Stomach (tissue), 8 donors: ENCODE measurements at regions not wholly inside any gene's neighbourhood (a gene's known extent, or its start where the extent isn't known, plus 50 kb on each side); places are given as distances from the start of the nearest gene placed in this dataset.
A peak's percentile ranks its signal among the peaks of the same experiment; 100 is the strongest.
"Not testable (repeated sequence)": the region's sequence is repeated elsewhere in the genome, so short reads cannot be mapped to it uniquely, and the experiment has no call there.

ENCODE experiments used
- DNase-seq, 2 donors: peaks; one replicate each; pipeline versions ENCODE4 v3.0.0 to v3.0.0-alpha.2; 2013 to 2019
- H3K27ac ChIP-seq, 5 donors: fragments of 200-600 bp in 4 of 5; sonication (generic) in 4 of 5; one replicate each; pipeline ENCODE4 v1.5.1; 2013 to 2019; ENCODE audit warnings: mild to moderate bottlenecking in 1 of 5, moderate library complexity in 1 of 5
- H3K27me3 ChIP-seq, 3 donors: fragments of 200-600 bp; sonication (generic); one replicate each; pipeline ENCODE4 v1.5.1; 2017 to 2019; ENCODE audit warnings: mixed run types in 1 of 3
- H3K36me3 ChIP-seq, 4 donors: fragments of 200-600 bp; sonication (generic); 1 replicate in 3 of 4; 2 replicates in 1 of 4; pipeline ENCODE4 v1.5.1; 2016 to 2019
- H3K4me1 ChIP-seq, 4 donors: fragments of 200-600 bp; sonication (generic); one replicate each; pipeline ENCODE4 v1.5.1; 2016 to 2019
- H3K4me3 ChIP-seq, 4 donors: fragments of 200-600 bp; sonication (generic) in 3 of 4; one replicate each; pipeline ENCODE4 v1.5.1; 2016 to 2019; ENCODE audit warnings: mild to moderate bottlenecking in 1 of 4
- H3K9me3 ChIP-seq, 4 donors: fragments of 200-600 bp; sonication (generic); one replicate each; pipeline ENCODE4 v1.5.1; 2016 to 2019
- EP300 ChIP-seq: sonication (generic); formaldehyde crosslinking; IDR thresholded peaks from one replicate; pipeline ENCODE4 v1.6.1; 2017; ENCODE audit warnings: antibody characterized with exemption
- POLR2A ChIP-seq, 4 donors: fragments of 450-650 bp; IDR thresholded peaks; one replicate each; pipeline ENCODE4 v1.6.1; 2016; ENCODE audit warnings: antibody characterized with exemption in 4 of 4, control low read depth in 2 of 4, mild to moderate bottlenecking in 1 of 4, moderate library complexity in 1 of 4
- POLR2AphosphoS5 ChIP-seq, 3 donors: sonication (generic); formaldehyde crosslinking; IDR thresholded peaks; one replicate each; pipeline ENCODE4 v1.6.1; 2016; ENCODE audit warnings: antibody characterized with exemption in 3 of 3
- WGBS, 5 donors: extraction: QIAGEN DNeasy Blood & Tissue Kit in 3 of 5; methylation state at CpG; one replicate each; pipeline versions ENCODE4 v1.1.5 to v1.1.7; 2013 to 2018; 5-methylcytosine and 5-hydroxymethylcytosine counted together
- intact Hi-C: fragments of 100-400 bp; cut with DNase I; formaldehyde crosslinking; loops from one replicate; pipeline ENCODE4 v1.15.1; 2023; ENCODE audit warnings: low total_unique reads
- TF ChIP-seq, protein P1 (sequence below), 7 experiments: fragments of 450-650 bp in 4 of 7; fragments of 200-600 bp in 3 of 7; sonication (generic) in 3 of 7; IDR thresholded peaks; one replicate each; pipeline ENCODE4 v1.5.1; 2016 to 2019; ENCODE audit warnings: antibody characterized with exemption in 7 of 7, control low read depth in 2 of 7, mild to moderate bottlenecking in 1 of 7
- donor health status: healthy with polysubstance abuse.
- donor health status: Bipolar disorder and iron deficiency.
- donor health status: healthy.

DNA sequence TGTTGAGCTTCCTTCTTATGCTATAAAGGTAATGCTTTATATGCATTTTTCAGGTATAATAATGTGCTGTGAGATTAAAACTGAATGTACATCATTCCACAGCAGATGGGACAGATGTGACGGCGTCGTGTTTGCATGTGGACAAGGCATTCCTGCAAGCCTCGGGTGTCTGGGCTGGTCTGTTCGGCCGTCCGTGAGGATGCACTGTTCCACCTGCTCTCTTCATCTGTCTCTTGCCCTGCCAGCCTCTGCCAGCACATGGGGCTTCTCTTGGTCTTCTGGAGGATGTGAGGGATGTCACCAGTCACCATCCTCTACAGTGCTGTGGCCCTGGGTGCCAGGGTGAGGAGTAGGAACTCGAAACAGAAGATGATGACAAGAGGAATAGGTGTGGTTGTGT is 223.2 kb downstream of the ERMARD start:
- Histone ChIP-seq H3K27ac (no peak overlapping the region), H3K4me1 (no peaks in the 10 kb centered on the region), H3K27me3 (peaks cover 0 to 17% (median 0%) of the 10 kb centered on the region in 3 donors), H3K9me3 (no peaks in the 10 kb centered on the region), H3K36me3 (no peaks in the 10 kb centered on the region), H3K4me3 (no peak overlapping the region)
- intact Hi-C loops = no loop called here
- TF ChIP-seq EP300 (no peak), POLR2A (IDR thresholded peaks at IDR 0.05) (no peak), POLR2AphosphoS5 (IDR thresholded peaks at IDR 0.05) (no peak)
- TF ChIP-seq, protein P1, sequence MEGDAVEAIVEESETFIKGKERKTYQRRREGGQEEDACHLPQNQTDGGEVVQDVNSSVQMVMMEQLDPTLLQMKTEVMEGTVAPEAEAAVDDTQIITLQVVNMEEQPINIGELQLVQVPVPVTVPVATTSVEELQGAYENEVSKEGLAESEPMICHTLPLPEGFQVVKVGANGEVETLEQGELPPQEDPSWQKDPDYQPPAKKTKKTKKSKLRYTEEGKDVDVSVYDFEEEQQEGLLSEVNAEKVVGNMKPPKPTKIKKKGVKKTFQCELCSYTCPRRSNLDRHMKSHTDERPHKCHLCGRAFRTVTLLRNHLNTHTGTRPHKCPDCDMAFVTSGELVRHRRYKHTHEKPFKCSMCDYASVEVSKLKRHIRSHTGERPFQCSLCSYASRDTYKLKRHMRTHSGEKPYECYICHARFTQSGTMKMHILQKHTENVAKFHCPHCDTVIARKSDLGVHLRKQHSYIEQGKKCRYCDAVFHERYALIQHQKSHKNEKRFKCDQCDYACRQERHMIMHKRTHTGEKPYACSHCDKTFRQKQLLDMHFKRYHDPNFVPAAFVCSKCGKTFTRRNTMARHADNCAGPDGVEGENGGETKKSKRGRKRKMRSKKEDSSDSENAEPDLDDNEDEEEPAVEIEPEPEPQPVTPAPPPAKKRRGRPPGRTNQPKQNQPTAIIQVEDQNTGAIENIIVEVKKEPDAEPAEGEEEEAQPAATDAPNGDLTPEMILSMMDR (IDR thresholded peaks at IDR 0.05) = no peak
- no peak for DNase-seq
- WGBS, 5 donors = 75 to 85% (median 84%) methylated on average over 8 of the region's 8 CpGs

DNA sequence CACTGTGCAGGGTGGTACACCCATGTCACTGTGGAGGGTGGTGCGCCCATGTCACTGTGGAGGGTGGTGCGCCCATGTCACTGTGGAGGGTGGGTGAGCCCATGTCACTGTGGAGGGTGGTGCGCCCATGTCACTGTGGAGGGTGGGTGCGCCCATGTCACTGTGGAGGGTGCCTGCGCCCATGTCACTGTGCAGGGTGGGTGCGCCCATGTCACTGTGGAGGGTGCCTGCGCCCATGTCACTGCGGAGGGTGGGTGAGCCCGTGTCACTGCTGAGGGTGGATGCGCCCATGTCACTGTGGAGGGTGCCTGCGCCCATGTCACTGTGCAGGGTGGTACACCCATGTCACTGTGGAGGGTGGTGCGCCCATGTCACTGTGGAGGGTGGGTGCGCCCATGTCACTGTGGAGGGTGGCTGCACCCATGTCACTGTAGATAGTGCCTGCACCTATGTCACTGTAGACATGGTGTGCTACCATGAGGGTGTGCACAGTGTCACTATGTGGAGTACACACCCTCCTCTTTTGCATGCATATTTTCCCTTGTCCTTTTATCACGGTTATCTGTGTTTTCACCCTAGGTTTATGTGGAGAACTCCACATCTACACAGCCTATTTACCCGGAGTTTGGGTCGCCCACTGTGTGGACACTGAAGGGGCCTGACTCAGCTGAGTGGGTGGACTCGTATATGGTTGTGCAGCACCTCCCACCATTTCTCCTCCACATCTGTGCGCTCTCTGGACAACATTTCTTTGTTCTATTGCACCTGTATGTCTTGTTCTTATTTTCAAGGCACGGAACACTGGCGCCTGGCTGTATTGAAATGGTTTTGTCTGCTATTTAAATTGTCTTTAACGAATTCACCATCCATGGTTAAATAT is 222.4 kb downstream of the ERMARD start:
- H3K4me3 ChIP-seq, H3K36me3 ChIP-seq, H3K4me1 ChIP-seq, intact Hi-C loops, H3K27ac ChIP-seq, H3K9me3 ChIP-seq: not testable (repeated sequence)
- peaks cover 0 to 17% (median 0%) of the 10 kb centered on the region in 3 donors for H3K27me3 ChIP-seq
- 69 to 81% (median 76%) methylated on average over 21 of the region's 21 CpGs for WGBS, 5 donors
- DNase-seq = peak in 1 of 2 donors; percentile 11

DNA sequence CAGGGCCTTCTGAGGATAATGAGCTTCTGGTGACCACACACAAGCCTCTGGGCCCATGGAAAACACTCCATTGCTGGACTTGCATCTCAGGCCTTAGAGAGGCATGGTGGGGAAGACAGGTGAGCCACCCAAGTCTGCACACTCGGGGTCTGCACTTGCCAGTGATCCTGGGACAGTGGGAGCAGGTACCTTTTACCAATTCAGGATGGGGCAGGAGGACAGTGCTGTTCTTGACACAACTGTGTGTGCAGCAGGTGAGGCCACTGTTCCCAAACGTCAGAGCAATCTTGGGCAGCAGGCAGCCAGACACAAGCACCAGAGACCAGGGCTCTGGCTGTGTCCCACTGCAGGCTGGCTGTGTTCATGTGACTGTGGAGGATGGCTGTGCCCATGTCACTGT is 221.3 kb downstream of the ERMARD start:
- TF ChIP-seq, protein P1 (IDR thresholded peaks at IDR 0.05) = no peak
- no peak for TF ChIP-seq POLR2A (IDR thresholded peaks at IDR 0.05)
- no peak for TF ChIP-seq POLR2AphosphoS5 (IDR thresholded peaks at IDR 0.05)
- no peak for TF ChIP-seq EP300
- peak in 1 of 2 donors; percentile 10 for DNase-seq
- H3K27me3 ChIP-seq = peaks cover 0 to 17% (median 0%) of the 10 kb centered on the region in 3 donors
- H3K4me1 ChIP-seq = no peaks in the 10 kb centered on the region
- H3K27ac ChIP-seq = no peak overlapping the region
- intact Hi-C loops = no loop called here
- no peaks in the 10 kb centered on the region for H3K9me3 ChIP-seq
- H3K36me3 ChIP-seq = no peaks in the 10 kb centered on the region
- 59 to 71% (median 60%) methylated on average over 2 of the region's 2 CpGs for WGBS, 5 donors
- no peak overlapping the region for H3K4me3 ChIP-seq

DNA sequence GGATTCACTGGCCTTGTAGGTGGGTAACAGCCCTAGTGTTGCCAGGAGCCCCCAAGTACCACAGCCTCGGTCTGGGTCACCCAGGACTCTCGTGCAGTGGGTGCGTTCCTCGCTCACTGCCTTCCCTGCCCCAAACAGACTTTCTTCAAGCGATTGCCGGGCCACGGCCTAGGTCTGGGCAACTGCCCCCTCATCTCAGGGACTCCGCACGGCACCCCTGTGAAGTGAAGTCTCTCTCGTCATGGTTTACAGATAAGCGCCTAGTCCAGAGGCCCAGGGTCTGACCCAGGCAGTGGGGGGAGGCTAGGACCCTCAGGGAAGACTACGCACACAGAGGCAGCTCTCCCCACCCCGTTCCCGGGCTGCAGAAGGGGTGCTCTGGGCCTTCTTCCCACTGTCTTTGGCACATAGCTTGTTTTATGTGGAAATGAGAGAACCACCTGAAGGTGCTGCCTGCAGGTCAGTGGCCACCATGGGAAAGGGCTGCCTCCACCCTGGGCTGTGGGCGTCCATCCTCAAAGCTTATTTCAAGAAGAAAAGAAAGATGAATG is 220.8 kb downstream of the ERMARD start:
- WGBS, 5 donors = 85 to 92% (median 89%) methylated on average over 15 of the region's 15 CpGs
- TF ChIP-seq POLR2AphosphoS5 (IDR thresholded peaks at IDR 0.05) (no peak), EP300 (no peak), POLR2A (IDR thresholded peaks at IDR 0.05) (no peak)
- TF ChIP-seq, protein P1 (IDR thresholded peaks at IDR 0.05) = no peak

More for the DNA sequence above, 220.8 kb downstream of the ERMARD start:
- H3K27me3 ChIP-seq = peaks cover 0 to 17% (median 0%) of the 10 kb centered on the region in 3 donors
- intact Hi-C loops = no loop called here
- DNase-seq = peak in 1 of 2 donors; percentile 16
- no peak overlapping the region for H3K27ac ChIP-seq
- no peaks in the 10 kb centered on the region for H3K4me1 ChIP-seq
- H3K9me3 ChIP-seq = no peaks in the 10 kb centered on the region
- H3K36me3 ChIP-seq = no peaks in the 10 kb centered on the region
- H3K4me3 ChIP-seq = no peak overlapping the region
